BJ (cell line): ENCODE measurements at regions not wholly inside any gene's neighbourhood (a gene's known extent, or its start where the extent isn't known, plus 50 kb on each side); places are given as distances from the start of the nearest gene placed in this dataset.

Source experiments
- CTCF ChIA-PET: fragments of 350-600 bp; formaldehyde crosslinking; extraction: SDS; loops from one replicate; lab custom pipeline; 2021; ENCODE audit warnings: antibody characterized with exemption, inconsistent platforms; lab: Yijun Ruan, JAX
- POLR2A ChIA-PET: fragments of 300-600 bp; sonication (Branson Sonifier 250); formaldehyde crosslinking; extraction: SDS; loops from one replicate; lab custom pipeline; 2021; ENCODE audit warnings: antibody characterized with exemption; lab: Charles Lee
- DNase-seq: peaks from one replicate; pipeline ENCODE4 v3.0.0-alpha.2; 2011; ENCODE audit warnings: low read depth
- H3K27me3 ChIP-seq: 2 replicates; pipeline ENCODE4 v1.6.0; 2011; ENCODE audit warnings: low read length; ENCODE audit not compliant: control insufficient read depth, insufficient read depth
- H3K36me3 ChIP-seq: 2 replicates; pipeline ENCODE4 v1.5.1; 2011; ENCODE audit warnings: low read length; ENCODE audit not compliant: control insufficient read depth, insufficient read depth
- H3K4me3 ChIP-seq: 2 replicates; pipeline ENCODE4 v1.5.1; 2011; ENCODE audit warnings: low read depth, mild to moderate bottlenecking, control low read depth, low read length
- TF ChIP-seq, protein P1 (sequence below): IDR thresholded peaks from 2 replicates; pipeline ENCODE4 v1.5.1; 2011; ENCODE audit warnings: low read depth, mild to moderate bottlenecking, control low read depth, inconsistent platforms, low read length, moderate library complexity; ENCODE audit not compliant: insufficient read depth

GRCh38 chr2:226488034-226488433 lies 311.6 kb downstream of the IRS1 start:
- Histone ChIP-seq H3K27me3 (no peaks in the 10 kb centered on the region), H3K4me3 (no peak overlapping the region), H3K36me3 (no peaks in the 10 kb centered on the region)
- TF ChIP-seq, protein P1, sequence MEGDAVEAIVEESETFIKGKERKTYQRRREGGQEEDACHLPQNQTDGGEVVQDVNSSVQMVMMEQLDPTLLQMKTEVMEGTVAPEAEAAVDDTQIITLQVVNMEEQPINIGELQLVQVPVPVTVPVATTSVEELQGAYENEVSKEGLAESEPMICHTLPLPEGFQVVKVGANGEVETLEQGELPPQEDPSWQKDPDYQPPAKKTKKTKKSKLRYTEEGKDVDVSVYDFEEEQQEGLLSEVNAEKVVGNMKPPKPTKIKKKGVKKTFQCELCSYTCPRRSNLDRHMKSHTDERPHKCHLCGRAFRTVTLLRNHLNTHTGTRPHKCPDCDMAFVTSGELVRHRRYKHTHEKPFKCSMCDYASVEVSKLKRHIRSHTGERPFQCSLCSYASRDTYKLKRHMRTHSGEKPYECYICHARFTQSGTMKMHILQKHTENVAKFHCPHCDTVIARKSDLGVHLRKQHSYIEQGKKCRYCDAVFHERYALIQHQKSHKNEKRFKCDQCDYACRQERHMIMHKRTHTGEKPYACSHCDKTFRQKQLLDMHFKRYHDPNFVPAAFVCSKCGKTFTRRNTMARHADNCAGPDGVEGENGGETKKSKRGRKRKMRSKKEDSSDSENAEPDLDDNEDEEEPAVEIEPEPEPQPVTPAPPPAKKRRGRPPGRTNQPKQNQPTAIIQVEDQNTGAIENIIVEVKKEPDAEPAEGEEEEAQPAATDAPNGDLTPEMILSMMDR: no peak
- DNase-seq: no peak
- CTCF ChIA-PET: no interaction called here
- POLR2A ChIA-PET: no interaction called here

DNA sequence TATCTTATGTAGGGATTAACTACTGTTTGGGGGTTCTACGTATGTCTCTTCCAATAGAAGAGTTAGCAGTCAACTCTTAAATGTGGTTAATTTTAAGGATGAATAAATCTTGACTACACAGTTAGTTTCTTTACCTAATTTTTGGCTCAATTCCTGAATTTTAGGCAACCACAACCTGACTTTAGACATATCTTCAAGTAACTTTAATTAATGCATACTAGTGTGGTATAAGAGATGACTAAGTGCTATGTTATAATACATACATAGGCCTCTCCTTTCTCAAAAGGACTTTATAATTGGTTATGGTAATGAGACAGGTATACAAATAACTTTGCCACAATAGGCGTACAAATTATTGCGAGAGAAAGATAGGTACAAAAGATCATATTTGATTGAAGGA lies 312.0 kb downstream of the IRS1 start:
- TF ChIP-seq, protein P1: no peak
- CTCF ChIA-PET: no interaction called here
- H3K36me3 ChIP-seq: no peaks in the 10 kb centered on the region
- POLR2A ChIA-PET: no interaction called here
- no peak overlapping the region for H3K4me3 ChIP-seq
- no peak for DNase-seq
- H3K27me3 ChIP-seq: no peaks in the 10 kb centered on the region

DNA sequence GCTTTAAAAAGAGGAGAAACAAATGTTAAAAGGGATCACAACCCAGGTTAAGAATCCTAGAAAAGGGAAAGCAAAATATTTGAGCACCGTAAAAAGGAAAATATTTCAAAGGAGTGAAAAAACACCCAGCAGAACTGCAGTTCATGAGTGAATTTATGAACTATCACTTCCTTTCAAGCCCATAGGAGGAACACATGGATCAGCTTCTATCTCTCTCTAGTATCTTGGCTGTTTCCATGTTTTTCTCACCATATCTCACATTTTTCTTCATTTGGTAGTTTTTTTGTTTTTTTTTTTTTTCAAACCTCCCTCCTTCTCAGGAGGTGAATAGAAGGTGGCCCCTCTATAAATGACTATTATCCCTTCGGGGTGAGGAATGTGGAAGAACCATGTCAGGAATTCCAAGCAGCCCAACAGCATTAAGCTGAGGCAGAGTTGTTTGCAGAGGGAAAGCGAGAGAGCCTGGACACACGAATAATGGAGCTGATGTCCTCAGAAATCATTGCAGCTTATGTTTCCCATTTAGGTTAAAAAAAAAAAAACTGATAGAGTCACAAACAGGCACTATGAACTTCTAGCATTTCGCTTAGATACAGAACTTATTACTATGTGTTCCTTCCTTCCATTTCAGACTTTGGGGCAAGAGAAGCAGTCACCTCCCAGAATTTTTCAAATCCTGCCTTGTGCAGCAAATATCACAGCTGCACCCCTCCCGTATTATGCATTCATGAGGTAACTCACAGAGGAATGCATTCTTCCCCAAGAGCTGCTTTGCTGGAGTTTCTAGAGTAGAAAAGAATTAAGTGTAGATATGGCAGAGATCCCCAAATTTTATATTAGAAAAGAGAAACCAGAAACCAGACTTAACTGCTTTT lies 315.6 kb downstream of the IRS1 start:
- Histone ChIP-seq H3K27me3 (no peaks in the 10 kb centered on the region), H3K36me3 (no peaks in the 10 kb centered on the region), H3K4me3 (no peak overlapping the region; the same call in 1 of the 2 replicates)
- CTCF ChIA-PET: interaction anchor here (0.6 to 2.8 kb wide), 4 partner anchors 130 to 315 kb away, joined by 3 to 9 read pairs (median 4); partner anchors contain the start of gene IRS1
- POLR2A ChIA-PET: interaction anchor here (0.6 to 0.8 kb wide), 4 partner anchors 26 to 306 kb away, joined by 3 to 11 read pairs (median 6); no protein-coding TSS in a partner anchor
- TF ChIP-seq, protein P1: no peak
- DNase-seq: peak; percentile 63

- POLR2A ChIA-PET: interaction anchor here (0.6 kb wide), 2 partner anchors 25 to 307 kb away, joined by 8 to 11 read pairs; no protein-coding TSS in a partner anchor
- no peak overlapping the region for H3K4me3 ChIP-seq
Measured at GRCh38 chr2:226483143-226483542, 316.5 kb downstream of the IRS1 start.

More at GRCh38 chr2:226483143-226483542, 316.5 kb downstream of the IRS1 start:
- Histone ChIP-seq H3K27me3 (no peaks in the 10 kb centered on the region), H3K36me3 (no peaks in the 10 kb centered on the region)
- CTCF ChIA-PET: interaction anchor here (2.8 kb wide), 1 partner anchor 267 kb away, joined by 9 read pairs; no protein-coding TSS in a partner anchor
- TF ChIP-seq, protein P1: no peak
- no peak for DNase-seq
